H54 (cell line): ENCODE measurements at regions not wholly inside any gene's neighbourhood (a gene's known extent, or its start where the extent isn't known, plus 50 kb on each side); places are given as distances from the start of the nearest gene placed in this dataset.

ENCODE experiments used
- DNase-seq: peaks from one replicate; pipeline ENCODE4 v3.0.0; 2011; ENCODE audit warnings: low spot score, mixed read lengths; ENCODE audit not compliant: insufficient read length
- FAIRE-seq: peaks from 3 replicates; lab custom pipeline; 2011; peaks lifted over from hg19 to GRCh38; lab: Jason Lieb, UNC
- POLR2A ChIP-seq: IDR thresholded peaks from 2 replicates; pipeline ENCODE4 v1.6.1; 2011; ENCODE audit warnings: low read depth, mild to moderate bottlenecking, low read length

GRCh38 chr12:76611533-76611932 lies 52.0 kb upstream of the OSBPL8 start:
- DNase-seq: no peak
- TF ChIP-seq POLR2A: no peak
- FAIRE-seq: peak; percentile 89

GRCh38 chr12:76614364-76614763 lies 54.8 kb upstream of the OSBPL8 start:
- no peak for DNase-seq
- no peak for TF ChIP-seq POLR2A
- no peak for FAIRE-seq

- FAIRE-seq (no peak), DNase-seq (no peak)
Observed at GRCh38 chr12:76618031-76618430, 58.5 kb upstream of the OSBPL8 start.

GRCh38 chr12:76621582-76622024 lies 62.0 kb upstream of the OSBPL8 start:
- DNase-seq: peak; percentile 35
- peak; percentile 96 for FAIRE-seq
- no peak for TF ChIP-seq POLR2A

More at GRCh38 chr12:76618031-76618430, 58.5 kb upstream of the OSBPL8 start:
- TF ChIP-seq POLR2A: no peak

- no peak for TF ChIP-seq POLR2A
- DNase-seq: no peak
- FAIRE-seq: no peak
Observed at GRCh38 chr12:76622351-76622750, 62.8 kb upstream of the OSBPL8 start.

GRCh38 chr12:76622915-76623314 lies 63.3 kb upstream of the OSBPL8 start:
- DNase-seq (no peak), FAIRE-seq (no peak)
- no peak for TF ChIP-seq POLR2A

- no peak for TF ChIP-seq POLR2A
- no peak for DNase-seq
- FAIRE-seq: peak; percentile 87
Observed at GRCh38 chr12:76623931-76624330, 64.4 kb upstream of the OSBPL8 start.

GRCh38 chr12:76627346-76628135 lies 68.0 kb upstream of the OSBPL8 start:
- no peak for DNase-seq
- FAIRE-seq: no peak
- no peak for TF ChIP-seq POLR2A

GRCh38 chr12:76628745-76629144 lies 69.2 kb upstream of the OSBPL8 start:
- no peak for TF ChIP-seq POLR2A
- FAIRE-seq (no peak), DNase-seq (no peak)

GRCh38 chr12:76631741-76632140 lies 72.2 kb upstream of the OSBPL8 start:
- DNase-seq: no peak
- no peak for FAIRE-seq
- TF ChIP-seq POLR2A: no peak

- FAIRE-seq: peak; percentile 43
- no peak for DNase-seq
- TF ChIP-seq POLR2A: no peak
Observed at GRCh38 chr12:76633415-76633814, 73.8 kb upstream of the OSBPL8 start.

- TF ChIP-seq POLR2A: no peak
- FAIRE-seq (no peak), DNase-seq (no peak)
Observed at GRCh38 chr12:76634133-76634532, 74.6 kb upstream of the OSBPL8 start.

- TF ChIP-seq POLR2A: no peak
- DNase-seq (no peak), FAIRE-seq (peak; percentile 75)
Observed at GRCh38 chr12:76636121-76636692, 76.6 kb upstream of the OSBPL8 start.

GRCh38 chr12:76637807-76638206 lies 78.2 kb upstream of the OSBPL8 start:
- DNase-seq (peak; percentile 9), FAIRE-seq (peak; percentile 85)

GRCh38 chr12:76639646-76640045 lies 80.1 kb upstream of the OSBPL8 start:
- no peak for DNase-seq
- no peak for TF ChIP-seq POLR2A
- no peak for FAIRE-seq

More at GRCh38 chr12:76637807-76638206, 78.2 kb upstream of the OSBPL8 start:
- no peak for TF ChIP-seq POLR2A
